H9 (cell line): ENCODE measurements at regions not wholly inside any gene's neighbourhood (a gene's known extent, or its start where the extent isn't known, plus 50 kb on each side); places are given as distances from the start of the nearest gene placed in this dataset.

Source experiments
- DNase-seq: peaks from one replicate; pipeline ENCODE4 v3.0.0-alpha.2; 2017
- H2AFZ ChIP-seq: one replicate; pipeline ENCODE4 v1.6.1; 2013; ENCODE audit warnings: mild to moderate bottlenecking, low read length, control low read depth, moderate library complexity
- H2AK5ac ChIP-seq: 2 replicates; pipeline ENCODE4 v1.6.1; 2013; ENCODE audit warnings: low read length, control low read depth, mixed read lengths; ENCODE audit not compliant: insufficient read length
- H2BK120ac ChIP-seq: one replicate; pipeline ENCODE4 v1.6.1; 2013; ENCODE audit warnings: low read depth, mild to moderate bottlenecking, low read length, control low read depth, inconsistent platforms; ENCODE audit not compliant: poor library complexity, severe bottlenecking
- H2BK12ac ChIP-seq: 2 replicates; pipeline ENCODE4 v1.6.1; 2013; ENCODE audit warnings: low read length, control low read depth, mixed read lengths, low read depth; ENCODE audit not compliant: insufficient read length
- H2BK15ac ChIP-seq: 2 replicates; pipeline ENCODE4 v1.6.1; 2013; ENCODE audit warnings: low read depth, low read length, control low read depth
- H2BK20ac ChIP-seq: one replicate; pipeline ENCODE4 v1.6.1; 2013; ENCODE audit warnings: low read depth, mild to moderate bottlenecking, low read length, control low read depth, inconsistent platforms; ENCODE audit not compliant: poor library complexity, severe bottlenecking
- H2BK5ac ChIP-seq: 2 replicates; pipeline ENCODE4 v1.6.1; 2013; ENCODE audit warnings: low read length, control low read depth, mixed read lengths; ENCODE audit not compliant: insufficient read length
- H3K14ac ChIP-seq: 2 replicates; pipeline ENCODE4 v1.6.1; 2013; ENCODE audit warnings: low read length, control low read depth; ENCODE audit not compliant: insufficient read depth
- H3K18ac ChIP-seq: 2 replicates; pipeline ENCODE4 v1.6.1; 2013; ENCODE audit warnings: low read depth, mild to moderate bottlenecking, mixed read lengths, low read length, control low read depth; ENCODE audit not compliant: insufficient read length
- H3K23ac ChIP-seq: 2 replicates; pipeline ENCODE4 v1.6.1; 2013; ENCODE audit warnings: low read length, control low read depth, mixed read lengths, low read depth; ENCODE audit not compliant: insufficient read length
- H3K23me2 ChIP-seq: 2 replicates; pipeline ENCODE4 v1.6.1; 2013; ENCODE audit warnings: low read depth, mild to moderate bottlenecking, mixed read lengths, low read length, control low read depth; ENCODE audit not compliant: insufficient read length, poor library complexity, severe bottlenecking
- H3K27ac ChIP-seq: 2 replicates; pipeline ENCODE4 v1.5.1; 2013; ENCODE audit warnings: low read length, control low read depth, mixed read lengths, low read depth; ENCODE audit not compliant: insufficient read length
- H3K27me3 ChIP-seq: 2 replicates; pipeline ENCODE4 v1.6.1; 2013; ENCODE audit warnings: low read length, control low read depth, inconsistent platforms; ENCODE audit not compliant: insufficient read depth
- H3K4ac ChIP-seq: 2 replicates; pipeline ENCODE4 v1.6.1; 2013; ENCODE audit warnings: low read depth, mild to moderate bottlenecking, control low read depth, inconsistent platforms, low read length, moderate library complexity
- H3K4me1 ChIP-seq: 2 replicates; pipeline ENCODE4 v1.6.1; 2013; ENCODE audit warnings: low read length, control low read depth, inconsistent platforms; ENCODE audit not compliant: insufficient read depth
- H3K4me2 ChIP-seq: 2 replicates; pipeline ENCODE4 v1.6.1; 2013; ENCODE audit warnings: low read length, control low read depth, mixed read lengths; ENCODE audit not compliant: insufficient read length, insufficient read depth
- H3K56ac ChIP-seq: 2 replicates; pipeline ENCODE4 v1.6.1; 2013; ENCODE audit warnings: low read depth, mild to moderate bottlenecking, mixed read lengths, low read length, control low read depth; ENCODE audit not compliant: insufficient read length
- H3K79me1 ChIP-seq: 2 replicates; pipeline ENCODE4 v1.6.1; 2013; ENCODE audit warnings: low read depth, mild to moderate bottlenecking, moderate library complexity, low read length, control low read depth, inconsistent platforms; ENCODE audit not compliant: insufficient read depth, poor library complexity, severe bottlenecking
- H3K79me2 ChIP-seq: 2 replicates; pipeline ENCODE4 v1.6.1; 2013; ENCODE audit warnings: low read length, control low read depth, inconsistent platforms; ENCODE audit not compliant: insufficient read depth
- H3K9ac ChIP-seq: 2 replicates; pipeline ENCODE4 v1.6.1; 2013; ENCODE audit warnings: low read length, control low read depth, mixed read lengths; ENCODE audit not compliant: insufficient read length; ENCODE audit errors: extremely low read depth
- H3K9me3 ChIP-seq: one replicate; pipeline ENCODE4 v1.6.1; 2013; ENCODE audit warnings: low read depth, low read length, inconsistent platforms; ENCODE audit not compliant: control insufficient read depth
- H3T11ph ChIP-seq: one replicate; pipeline ENCODE4 v1.6.1; 2013; ENCODE audit warnings: mild to moderate bottlenecking, low read length, control low read depth, inconsistent platforms
- H4K20me1 ChIP-seq: one replicate; pipeline ENCODE4 v1.6.1; 2013; ENCODE audit not compliant: control insufficient read depth, insufficient read length, insufficient read depth
- H4K5ac ChIP-seq: 2 replicates; pipeline ENCODE4 v1.6.1; 2013; ENCODE audit warnings: low read depth, mild to moderate bottlenecking, mixed read lengths, low read length, control low read depth; ENCODE audit not compliant: insufficient read length
- H4K8ac ChIP-seq: replicated peaks from 2 replicates; pipeline ENCODE4 v1.6.1; 2013; ENCODE audit warnings: low read length, control low read depth, mixed read lengths, low read depth; ENCODE audit not compliant: insufficient read length
- H4K91ac ChIP-seq: 2 replicates; pipeline ENCODE4 v1.6.1; 2013; ENCODE audit warnings: low read depth, mild to moderate bottlenecking, moderate library complexity, mixed read lengths, low read length, control low read depth; ENCODE audit not compliant: insufficient read length
- H3K27ac Mint-ChIP-seq, 3 experiments: 2 replicates in 2 of 3; 3 replicates in 1 of 3; pipeline ENCODE4 v1.8.0; 2020 to 2021; ENCODE audit warnings: mixed read lengths in 3 of 3, mild to moderate bottlenecking in 1 of 3, moderate library complexity in 1 of 3
- H3K27me3 Mint-ChIP-seq: 2 replicates; pipeline ENCODE4 v1.8.0; 2021; ENCODE audit warnings: low read depth, mild to moderate bottlenecking, moderate library complexity, mixed read lengths
- H3K36me3 Mint-ChIP-seq, 3 experiments: 2 replicates in 2 of 3; 3 replicates in 1 of 3; pipeline ENCODE4 v1.8.0; 2020 to 2021; ENCODE audit warnings: low read depth in 3 of 3, mixed read lengths in 3 of 3; ENCODE audit not compliant: insufficient read depth in 1 of 3
- H3K4me1 Mint-ChIP-seq, 2 experiments: 2 replicates each; pipeline ENCODE4 v1.8.0; 2020; ENCODE audit warnings: mixed read lengths in 2 of 2
- H3K4me3 Mint-ChIP-seq, 2 experiments: 2 replicates in 1 of 2; 3 replicates in 1 of 2; pipeline ENCODE4 v1.8.0; 2020 to 2021; ENCODE audit warnings: mild to moderate bottlenecking in 2 of 2, mixed read lengths in 2 of 2, moderate library complexity in 1 of 2
- H3K9me3 Mint-ChIP-seq, 2 experiments: 2 replicates in 1 of 2; 3 replicates in 1 of 2; pipeline ENCODE4 v1.8.0; 2020; ENCODE audit warnings: mild to moderate bottlenecking in 2 of 2, mixed read lengths in 2 of 2, moderate library complexity in 1 of 2
- CTCF ChIP-seq: fragments of 200-600 bp; sonication (generic); conservative IDR thresholded peaks from 3 replicates; pipeline ENCODE4 v1.8.0; 2021; ENCODE audit warnings: antibody characterized with exemption, mild to moderate bottlenecking
- WGBS: extraction: QIAGEN DNeasy Blood & Tissue Kit; methylation state at CpG from one replicate; pipeline ENCODE4 v1.1.7; 2013; ENCODE audit warnings: missing lambda C conversion rate, low lambda C conversion rate, mixed read lengths; ENCODE audit not compliant: insufficient read length; ENCODE audit errors: extremely low coverage; 5-methylcytosine and 5-hydroxymethylcytosine counted together

GRCh38 chr19:20472854-20473253, 92.7 kb downstream of the ZNF737 start:
- Mint-ChIP-seq H3K4me3 (no peak overlapping the region), H3K36me3 (peaks cover 0 to 2% (median 0%) of the 10 kb centered on the region in 3 experiments; a peak in 2 of 7 replicates), H3K27me3 (peaks cover 4% of the 10 kb centered on the region), H3K9me3 (peaks cover 8 to 23% of the 10 kb centered on the region in 2 experiments; a peak in 4 of 5 replicates), H3K4me1 (no peaks in the 10 kb centered on the region), H3K27ac (no peak overlapping the region)
- Histone ChIP-seq H4K5ac (no peak overlapping the region), H4K8ac (no peak overlapping the region), H3K27ac (no peak overlapping the region), H2AK5ac (no peak overlapping the region), H2BK120ac (no peak overlapping the region), H3K9me3 (no peaks in the 10 kb centered on the region), H4K20me1 (no peaks in the 10 kb centered on the region), H3K79me1 (no peaks in the 10 kb centered on the region), H3K79me2 (no peaks in the 10 kb centered on the region), H2BK12ac (no peak overlapping the region), H2BK5ac (no peak overlapping the region), H2AFZ (no peak overlapping the region), H3K4me2 (no peak overlapping the region), H4K91ac (no peak overlapping the region), H2BK15ac (no peak overlapping the region), H3K27me3 (no peaks in the 10 kb centered on the region), H3K4ac (no peak overlapping the region), H3K9ac (no peak overlapping the region), H3K14ac (no peak overlapping the region), H2BK20ac (no peak overlapping the region), H3K56ac (no peak overlapping the region), H3K18ac (no peak overlapping the region), H3K4me1 (no peaks in the 10 kb centered on the region), H3K23me2 (no peaks in the 10 kb centered on the region), H3K23ac (no peak overlapping the region), H3T11ph (no peak overlapping the region)
- no peak for TF ChIP-seq CTCF
- DNase-seq = no peak
- whole genome bisulfite sequencing = no CpG with 5 or more reads among the region's 13 CpGs
